ENCODE measurements at regions not wholly inside any gene's neighbourhood (a gene's known extent, or its start where the extent isn't known, plus 50 kb on each side); places are given as distances from the start of the nearest gene placed in this dataset.

DNA sequence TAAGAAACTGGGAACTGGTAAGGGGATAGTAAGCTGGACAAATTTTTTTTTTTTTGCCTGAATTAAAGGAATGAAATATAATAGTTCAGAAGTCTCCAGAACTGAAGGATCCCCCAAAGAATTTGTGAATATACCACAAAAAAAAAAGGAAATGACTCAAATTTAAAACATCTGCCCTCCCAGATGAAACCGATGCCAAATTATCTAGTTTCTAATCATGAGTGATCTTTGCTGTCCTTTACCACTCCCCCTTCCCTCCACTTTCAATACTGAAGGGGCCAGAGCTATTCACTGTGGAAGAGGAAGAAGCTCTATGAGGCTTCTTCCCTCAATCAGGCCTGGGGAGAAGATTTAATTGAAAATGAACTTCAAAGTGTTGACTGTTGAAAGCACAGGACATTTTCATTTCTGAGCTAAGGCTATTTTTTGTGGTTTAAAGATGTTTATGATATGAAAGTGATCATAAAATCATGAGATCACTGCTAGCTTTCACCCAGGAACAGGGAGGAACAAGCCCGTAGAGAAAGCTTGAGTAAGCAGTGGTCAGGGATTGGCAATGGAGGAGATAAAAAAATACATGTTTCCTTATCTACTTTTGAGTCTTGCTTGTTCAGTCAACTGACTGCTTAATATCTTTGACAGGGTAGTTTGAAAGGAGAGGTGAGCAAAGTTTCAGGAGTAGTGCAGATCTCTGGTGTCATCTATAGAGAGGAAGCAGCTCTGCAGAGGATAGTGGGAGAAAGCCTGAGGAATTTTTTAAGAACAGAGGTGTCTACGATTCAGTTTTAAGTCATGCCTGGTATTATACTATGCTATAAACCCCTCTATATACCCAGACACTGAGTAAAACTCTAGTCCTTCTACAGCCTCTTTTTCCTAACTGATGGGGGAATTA, 409.5 kb upstream of the FIGN start:
- no peak for TF ChIP-seq CTCF (IDR thresholded peaks at IDR 0.05)
- ATAC-seq (no peak), DNase-seq (no peak)
- no peaks in the 10 kb centered on the region for H3K4me1 ChIP-seq
- no peaks in the 10 kb centered on the region for H3K36me3 ChIP-seq (ENCODE audit: insufficient read depth in 1 of 2, low read depth in 1 of 2)
- H3K9me3 ChIP-seq: no peaks in the 10 kb centered on the region
- H3K4me3 ChIP-seq: no peak overlapping the region
- H3K27me3 ChIP-seq (ENCODE audit: insufficient read depth in 3 of 3, low read length in 2 of 3): peaks cover 0 to 3% (median 0%) of the 10 kb centered on the region in 3 donors
- intact Hi-C loops (cut with DNase I): no loop called here
- WGBS, 3 donors: 70 to 76% (median 73%) methylated on average over 3 of the region's 3 CpGs
- no peak overlapping the region for H3K27ac ChIP-seq

DNA sequence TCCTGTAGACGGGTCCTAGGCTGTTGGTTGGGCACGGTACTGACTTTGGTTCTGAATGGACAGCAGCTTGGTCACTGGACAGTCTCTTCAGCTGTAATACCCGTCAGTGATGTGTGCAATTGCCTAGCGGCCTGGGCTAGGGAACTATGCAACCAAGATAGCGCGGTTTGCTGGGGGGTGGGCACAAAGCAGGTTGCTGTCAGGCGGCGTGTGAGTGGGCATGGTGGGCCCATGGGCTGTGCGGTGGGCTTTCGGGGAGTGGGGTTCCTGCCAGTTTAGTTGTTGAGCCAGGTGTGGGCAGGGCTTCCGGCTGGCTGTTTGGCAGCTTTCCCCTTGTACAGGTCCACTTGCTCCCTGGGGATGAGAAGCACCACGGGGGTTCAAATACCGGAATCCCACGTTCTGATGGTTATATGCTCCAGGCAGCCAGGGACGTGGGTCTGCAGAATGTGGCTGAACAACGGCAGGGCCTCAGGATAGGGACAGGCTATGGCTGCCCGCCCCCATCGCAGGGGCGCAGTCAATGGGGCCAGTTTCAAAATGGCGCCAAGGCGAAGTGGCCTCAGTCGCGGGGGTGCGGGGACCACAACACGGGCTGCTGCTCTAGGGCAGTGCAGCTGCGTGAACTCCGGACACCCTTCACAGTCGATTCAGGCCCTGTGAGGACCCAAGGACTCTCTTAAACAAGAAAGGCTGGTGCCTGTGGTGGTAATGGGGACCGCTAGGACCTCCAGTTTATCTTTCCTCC, 407.5 kb upstream of the FIGN start:
- Histone ChIP-seq H3K4me1 (no peaks in the 10 kb centered on the region), H3K36me3 (ENCODE audit: insufficient read depth in 1 of 2, low read depth in 1 of 2) (no peaks in the 10 kb centered on the region), H3K4me3 (no peak overlapping the region), H3K9me3 (no peaks in the 10 kb centered on the region), H3K27ac (no peak overlapping the region), H3K27me3 (ENCODE audit: insufficient read depth in 3 of 3, low read length in 2 of 3) (peaks cover 0 to 3% (median 0%) of the 10 kb centered on the region in 3 donors)
- no peak for ATAC-seq
- intact Hi-C loops (cut with DNase I): no loop called here
- 95 to 96% (median 96%) methylated on average over 29 of the region's 29 CpGs for WGBS, 3 donors
- DNase-seq: no peak
- TF ChIP-seq CTCF (IDR thresholded peaks at IDR 0.05): no peak

DNA sequence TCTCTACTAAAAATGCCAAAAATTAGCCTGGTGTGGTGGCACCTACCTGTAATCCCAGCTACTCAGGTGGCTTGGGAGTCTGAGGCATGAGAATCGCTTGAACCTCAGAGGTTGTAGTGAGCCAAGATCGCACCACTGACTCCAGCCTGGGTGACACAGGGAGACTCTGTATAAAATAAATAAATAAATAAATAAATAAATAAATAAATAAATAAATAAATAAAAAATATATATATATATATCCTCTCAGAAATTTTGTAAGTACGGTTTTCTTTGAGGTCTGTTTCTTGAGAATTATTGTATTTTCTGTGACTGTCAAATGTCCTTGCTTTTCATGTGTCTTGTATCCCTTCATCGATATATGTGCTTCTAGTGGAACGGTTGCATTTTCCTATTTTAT, 406.9 kb upstream of the FIGN start:
- TF ChIP-seq CTCF (IDR thresholded peaks at IDR 0.05): no peak
- ATAC-seq (no peak), DNase-seq (no peak)
- Histone ChIP-seq H3K4me3 (no peak overlapping the region), H3K4me1 (no peaks in the 10 kb centered on the region), H3K36me3 (ENCODE audit: insufficient read depth in 1 of 2, low read depth in 1 of 2) (no peaks in the 10 kb centered on the region), H3K27me3 (ENCODE audit: insufficient read depth in 3 of 3, low read length in 2 of 3) (peaks cover 0 to 3% (median 0%) of the 10 kb centered on the region in 3 donors), H3K27ac (no peak overlapping the region), H3K9me3 (no peaks in the 10 kb centered on the region)
- WGBS, 3 donors: 96 to 97% (median 97%) methylated on average over 5 of the region's 5 CpGs
- intact Hi-C loops (cut with DNase I): no loop called here

GRCh38 chr2:164141271-164141670, 405.5 kb upstream of the FIGN start:
- intact Hi-C loops (cut with DNase I): no loop called here
- no peaks in the 10 kb centered on the region for H3K27me3 ChIP-seq (ENCODE audit: insufficient read depth in 3 of 3, low read length in 2 of 3)
- whole genome bisulfite sequencing, 3 donors: 33 to 47% (median 39%) methylated on average over 1 of the region's 1 CpG
- ATAC-seq (no peak), DNase-seq (no peak)
- no peaks in the 10 kb centered on the region for H3K9me3 ChIP-seq
- no peak for TF ChIP-seq CTCF (IDR thresholded peaks at IDR 0.05)
- H3K4me1 ChIP-seq: no peaks in the 10 kb centered on the region
- H3K36me3 ChIP-seq (ENCODE audit: insufficient read depth in 1 of 2, low read depth in 1 of 2): no peaks in the 10 kb centered on the region
- H3K4me3 ChIP-seq: no peak overlapping the region
- no peak overlapping the region for H3K27ac ChIP-seq

All from psoas muscle (tissue), 7 donors.